ENCODE measurements at regions not wholly inside any gene's neighbourhood (a gene's known extent, or its start where the extent isn't known, plus 50 kb on each side); places are given as distances from the start of the nearest gene placed in this dataset.
A peak's percentile ranks its signal among the peaks of the same experiment; 100 is the strongest.

DNA sequence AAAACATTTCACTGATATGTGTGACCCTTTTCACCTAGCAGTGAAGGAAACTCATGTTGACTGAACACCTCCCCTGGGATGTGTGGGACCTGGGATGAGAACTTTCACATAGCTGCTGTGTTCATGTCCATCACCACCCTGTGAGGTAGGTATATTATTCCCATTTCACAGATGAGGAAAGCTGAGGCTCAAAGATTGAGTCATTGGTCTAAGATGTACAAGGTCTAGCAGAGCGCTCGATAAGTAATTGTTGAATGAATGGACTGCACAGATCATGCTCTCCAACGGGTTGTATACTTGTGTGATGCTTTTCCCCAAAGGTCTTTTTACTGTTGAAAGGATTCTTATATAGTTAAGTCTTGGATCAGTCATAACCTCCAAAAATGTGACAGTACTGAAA, 75.6 kb upstream of the TSC22D1 start:
- H3K4me3 ChIP-seq (replicated peaks in 1 of 3; ENCODE audit: insufficient read depth in 1 of 3, low read depth in 2 of 3, low read length in 3 of 3): no peak overlapping the region
- 0 out of 2 replicates have a peak, but pooled peaks cover 6% of the 10 kb centered on the region for H3K4me1 ChIP-seq (ENCODE audit: insufficient read depth, low read length)
- no peak overlapping the region for H3K27ac ChIP-seq (ENCODE audit: extremely low read length, insufficient read depth, low read length)
- H2AFZ ChIP-seq (ENCODE audit: low read length): no peak overlapping the region
- ChIA-PET CTCF (ENCODE audit: low intra/inter-chr PET ratio, low total read pairs) (no interaction called here), POLR2A (no interaction called here)
- in situ Hi-C loops (cut with HindIII; ENCODE audit: extremely low pct_ligation_motif_present, low pct_unique_long_range_greater_than_20kb) (no loop called here), intact Hi-C loops (cut with micrococcal nuclease; ENCODE audit: unreplicated experiment) (no loop called here)
- H3K36me3 ChIP-seq (replicated peaks in 1 of 2; ENCODE audit: control insufficient read depth in 1 of 2, insufficient read depth in 2 of 2, low read length in 2 of 2): no peaks in the 10 kb centered on the region
- no peaks in the 10 kb centered on the region for H4K20me1 ChIP-seq (ENCODE audit: insufficient read depth, low read length)
- 52% methylated on average over 3 of the region's 3 CpGs for whole genome bisulfite sequencing (ENCODE audit: low lambda C conversion rate)
- no TSS peak for BruUV-seq (replicated peaks)
- no peaks in the 10 kb centered on the region for H3K79me2 ChIP-seq (ENCODE audit: insufficient read depth, low read length)
- no peaks in the 10 kb centered on the region for H3K27me3 ChIP-seq (ENCODE audit: control insufficient read depth in 1 of 2, insufficient read depth in 2 of 2, low read length in 2 of 2)
- no peak overlapping the region for H3K9ac ChIP-seq (ENCODE audit: insufficient read depth, low read depth, low read length)
- DNase-seq (ENCODE audit: low spot score) (no peak), FAIRE-seq (no peak), ATAC-seq (no peak)
- TF ChIP-seq ZNF629 (CRISPR knock-in tag; conservative IDR thresholded peaks at IDR 0.05): peak; percentile 78
- TF ChIP-seq ZNF253 (CRISPR knock-in tag; IDR thresholded peaks at IDR 0.05; ENCODE audit: borderline replicate concordance): no peak
- H3K4me2 ChIP-seq (ENCODE audit: low read depth, low read length): no peak overlapping the region
- H3K9me3 ChIP-seq (ENCODE audit: low read length): no peaks in the 10 kb centered on the region

DNA sequence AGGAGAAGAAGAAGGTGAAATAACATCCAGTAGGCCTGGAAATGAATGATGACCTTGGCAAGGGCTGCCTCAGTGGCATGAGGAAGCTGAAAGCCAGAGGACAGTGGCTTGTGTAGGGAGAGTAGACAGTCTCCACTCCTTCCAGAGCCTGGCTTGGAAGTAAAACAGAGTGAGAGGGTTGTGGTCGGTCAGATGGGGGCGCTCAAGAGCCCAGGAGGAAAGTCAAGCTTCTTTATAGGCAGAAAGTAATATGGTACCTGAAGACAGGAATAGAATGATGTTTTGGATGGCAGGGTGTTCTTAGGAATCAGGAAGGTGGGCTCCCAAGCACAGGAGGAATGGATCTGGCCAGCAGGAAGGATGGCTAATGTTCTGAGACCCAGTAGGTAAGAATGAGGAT, 75.1 kb upstream of the TSC22D1 start:
- POLR2A ChIA-PET: no interaction called here
- no peak for DNase-seq (ENCODE audit: low spot score)
- no peak overlapping the region for H2AFZ ChIP-seq (ENCODE audit: low read length)
- no peak overlapping the region for H3K4me3 ChIP-seq (replicated peaks in 1 of 3; ENCODE audit: insufficient read depth in 1 of 3, low read depth in 2 of 3, low read length in 3 of 3)
- no peaks in the 10 kb centered on the region for H3K79me2 ChIP-seq (ENCODE audit: insufficient read depth, low read length)
- 0 out of 2 replicates have a peak, but pooled peaks cover 6% of the 10 kb centered on the region for H3K4me1 ChIP-seq (ENCODE audit: insufficient read depth, low read length)
- H3K27me3 ChIP-seq (ENCODE audit: control insufficient read depth in 1 of 2, insufficient read depth in 2 of 2, low read length in 2 of 2): no peaks in the 10 kb centered on the region
- H3K36me3 ChIP-seq (replicated peaks in 1 of 2; ENCODE audit: control insufficient read depth in 1 of 2, insufficient read depth in 2 of 2, low read length in 2 of 2): no peaks in the 10 kb centered on the region
- no peak for FAIRE-seq
- H3K27ac ChIP-seq (ENCODE audit: extremely low read length, insufficient read depth, low read length): no peak overlapping the region
- no TSS peak for BruUV-seq (replicated peaks)
- in situ Hi-C loops (cut with HindIII; ENCODE audit: extremely low pct_ligation_motif_present, low pct_unique_long_range_greater_than_20kb) (no loop called here), intact Hi-C loops (cut with micrococcal nuclease; ENCODE audit: unreplicated experiment) (no loop called here)
- no peak overlapping the region for H3K4me2 ChIP-seq (ENCODE audit: low read depth, low read length)
- ATAC-seq: no peak
- H3K9ac ChIP-seq (ENCODE audit: insufficient read depth, low read depth, low read length): no peak overlapping the region
- TF ChIP-seq ZNF598 (CRISPR knock-in tag; IDR thresholded peaks at IDR 0.05; ENCODE audit: borderline replicate concordance): no peak
- no peak for TF ChIP-seq HHEX (CRISPR knock-in tag; IDR thresholded peaks at IDR 0.05)
- no peaks in the 10 kb centered on the region for H3K9me3 ChIP-seq (ENCODE audit: low read length)
- no peaks in the 10 kb centered on the region for H4K20me1 ChIP-seq (ENCODE audit: insufficient read depth, low read length)
- 0% methylated on average over 2 of the region's 2 CpGs for WGBS (ENCODE audit: low lambda C conversion rate)
- CTCF ChIA-PET (ENCODE audit: low intra/inter-chr PET ratio, low total read pairs): no interaction called here
